GM12878 (cell line): ENCODE measurements at regions not wholly inside any gene's neighbourhood (a gene's known extent, or its start where the extent isn't known, plus 50 kb on each side); places are given as distances from the start of the nearest gene placed in this dataset.

Experiments
- ATAC-seq: fragments of 200-7000 bp; cut with Tn5 transposase; 3 replicates; pipeline ENCODE4 v1.9.1; 2020; ENCODE audit warnings: mild to moderate bottlenecking, moderate library complexity
- BruUV-seq: library from RNA; stranded (reverse); fragments of 400-500 nt; replicated peaks from 2 replicates; lab custom pipeline; 2021; lab: Mats Ljungman, UMichigan
- CTCF ChIA-PET: fragments of 300-600 bp; sonication (Branson Sonifier 250); formaldehyde crosslinking; extraction: SDS; loops from one replicate; lab custom pipeline; 2021; ENCODE audit warnings: inconsistent platforms; lab: Yijun Ruan, JAX
- POLR2A ChIA-PET: fragments of 350-600 bp; formaldehyde crosslinking; extraction: SDS; loops from one replicate; lab custom pipeline; 2021; ENCODE audit warnings: inconsistent platforms; lab: Charles Lee
- RAD21 ChIA-PET: fragments of 300-600 bp; sonication (Branson Sonifier 250); formaldehyde crosslinking; loops from one replicate; lab custom pipeline; 2023; ENCODE audit warnings: antibody characterized with exemption; ENCODE audit not compliant: unreplicated experiment; lab: Charles Lee
- SMC1A ChIA-PET: fragments of 300-600 bp; sonication (Branson Sonifier 250); formaldehyde crosslinking; loops from one replicate; lab custom pipeline; 2023; ENCODE audit not compliant: unreplicated experiment, uncharacterized antibody; lab: Charles Lee
- DNase-seq: peaks from one replicate; pipeline ENCODE4 v3.0.0-alpha.2; 2011; ENCODE audit warnings: low read depth, low spot score
- FAIRE-seq: peaks from 3 replicates; lab custom pipeline; 2011; peaks lifted over from hg19 to GRCh38; lab: Jason Lieb, UNC
- H2AFZ ChIP-seq: 2 replicates; pipeline ENCODE4 v1.6.0; 2011; ENCODE audit warnings: low read depth, low read length, control low read depth; ENCODE audit not compliant: control insufficient read depth
- H3K27ac ChIP-seq: 2 replicates; pipeline ENCODE4 v1.5.1; 2011; ENCODE audit warnings: control low read depth; ENCODE audit not compliant: control insufficient read depth, insufficient read depth
- H3K27me3 ChIP-seq, 2 experiments: replicated peaks in 1 of 2; 2 replicates each; pipeline versions ENCODE4 v1.6.0 to v1.6.1; 2011; ENCODE audit warnings: low read length in 1 of 2; ENCODE audit not compliant: control insufficient read depth in 2 of 2, insufficient read depth in 2 of 2
- H3K36me3 ChIP-seq, 2 experiments: 2 replicates each; pipeline ENCODE4 v1.5.1; 2011; ENCODE audit warnings: low read length in 1 of 2; ENCODE audit not compliant: control insufficient read depth in 2 of 2, insufficient read depth in 2 of 2
- H3K4me1 ChIP-seq: 2 replicates; pipeline ENCODE4 v1.6.1; 2011; ENCODE audit warnings: mild to moderate bottlenecking, low read length, moderate library complexity, mixed read lengths; ENCODE audit not compliant: control insufficient read depth, insufficient read depth
- H3K4me2 ChIP-seq: 2 replicates; pipeline ENCODE4 v1.6.0; 2011; ENCODE audit warnings: control low read depth; ENCODE audit not compliant: control insufficient read depth, insufficient read depth
- H3K4me3 ChIP-seq: fragments of 200-600 bp; sonication (generic); 2 replicates; pipeline ENCODE4 v1.5.1; 2016
- H3K79me2 ChIP-seq: 2 replicates; pipeline ENCODE4 v1.6.0; 2011; ENCODE audit warnings: low read length; ENCODE audit not compliant: control insufficient read depth, insufficient read depth
- H3K9ac ChIP-seq: 2 replicates; pipeline ENCODE4 v1.8.0; 2011; ENCODE audit warnings: low read length, control low read depth, mixed read lengths; ENCODE audit not compliant: control insufficient read depth, insufficient read depth
- H3K9me3 ChIP-seq: replicated peaks from 3 replicates; pipeline ENCODE4 v1.5.1; 2011; ENCODE audit warnings: mild to moderate bottlenecking, low read length; ENCODE audit not compliant: control insufficient read depth, insufficient read depth
- H4K20me1 ChIP-seq: 2 replicates; pipeline ENCODE4 v1.6.0; 2011; ENCODE audit not compliant: control insufficient read depth, insufficient read depth
- E2F8 ChIP-seq: fragments of 450-650 bp; IDR thresholded peaks from 2 replicates; pipeline ENCODE4 v1.6.1; 2018; ENCODE audit warnings: mild to moderate bottlenecking, low read depth, moderate library complexity; ENCODE audit not compliant: partially characterized antibody
- FOXM1 ChIP-seq: IDR thresholded peaks from 2 replicates; pipeline ENCODE4 v1.6.1; 2012; ENCODE audit warnings: low read depth, mild to moderate bottlenecking, inconsistent platforms, low read length, moderate library complexity
- GATAD2B ChIP-seq: fragments of 450-650 bp; conservative IDR thresholded peaks from 2 replicates; pipeline ENCODE4 v1.6.1; 2017; ENCODE audit warnings: low read depth, mild to moderate bottlenecking, moderate library complexity
- HCFC1 ChIP-seq: fragments of 150-350 bp; IDR thresholded peaks from 2 replicates; pipeline ENCODE4 v1.6.1; 2014; ENCODE audit warnings: low read length
- MEF2A ChIP-seq: IDR thresholded peaks from 2 replicates; pipeline ENCODE4 v1.6.1; 2011; ENCODE audit warnings: low read depth, mild to moderate bottlenecking, low read length, moderate library complexity; ENCODE audit not compliant: insufficient read depth
- NFIC ChIP-seq: IDR thresholded peaks from 2 replicates; pipeline ENCODE4 v1.6.1; 2012; ENCODE audit warnings: low read depth, mild to moderate bottlenecking, inconsistent platforms, low read length, moderate library complexity
- NRF1 ChIP-seq: conservative IDR thresholded peaks from 2 replicates; pipeline ENCODE4 v1.6.1; 2011; ENCODE audit warnings: mild to moderate bottlenecking, low read depth, low read length, improper control_type of control experiment
- SIX5 ChIP-seq: IDR thresholded peaks from 2 replicates; pipeline ENCODE4 v1.6.1; 2011; ENCODE audit warnings: mild to moderate bottlenecking, low read depth, low read length, moderate library complexity; ENCODE audit not compliant: severe bottlenecking
- TARDBP ChIP-seq: IDR thresholded peaks from 2 replicates; pipeline ENCODE4 v1.6.1; 2016; ENCODE audit warnings: borderline replicate concordance
- TBL1XR1 ChIP-seq: IDR thresholded peaks from 2 replicates; pipeline ENCODE4 v1.6.1; 2012; ENCODE audit warnings: low read depth, low read length, improper control_type of control experiment
- USF1 ChIP-seq: IDR thresholded peaks from 2 replicates; pipeline ENCODE4 v1.6.1; 2011; ENCODE audit warnings: borderline replicate concordance, low read depth, mild to moderate bottlenecking, moderate library complexity, mixed read lengths, low read length; ENCODE audit not compliant: insufficient read depth; ENCODE audit errors: extremely low read length
- WGBS: methylation state at CpG from one replicate; pipeline ENCODE4 v1.1.6; 2016; ENCODE audit warnings: low lambda C conversion rate; ENCODE audit not compliant: insufficient replicate concordance, insufficient coverage; ENCODE audit errors: missing lambda C conversion rate; 5-methylcytosine and 5-hydroxymethylcytosine counted together
- in situ Hi-C: fragments of 300-500 bp; cut with MboI; formaldehyde crosslinking; loops from 9 replicates; pipeline ENCODE4 v1.14.3; 2018; ENCODE audit warnings: mixed read lengths
- intact Hi-C: fragments of 100-400 bp; cut with micrococcal nuclease; formaldehyde crosslinking; loops from one replicate; pipeline ENCODE4 v1.14.2; 2022; ENCODE audit not compliant: unreplicated experiment
- TF ChIP-seq, protein P1 (sequence below): fragments of 450-650 bp; formaldehyde crosslinking; IDR thresholded peaks from 2 replicates; pipeline ENCODE4 v1.5.0; 2022; ENCODE audit warnings: mild to moderate bottlenecking, missing genetic modification characterization
- TF ChIP-seq, protein P2 (sequence below): IDR thresholded peaks from 2 replicates; pipeline ENCODE4 v1.6.1; 2012; ENCODE audit warnings: mild to moderate bottlenecking, low read depth, low read length

GRCh38 chr1:38464071-38464661, 395.4 kb downstream of the RRAGC start:
- ChIA-PET SMC1A (interaction anchor here (0.6 to 0.9 kb wide), 2 partner anchors 14 to 24 kb away, joined by 3 to 5 read pairs; no protein-coding TSS in a partner anchor), POLR2A (interaction anchor here (1.7 kb wide), 1 partner anchor 11 kb away, joined by 7 read pairs; no protein-coding TSS in a partner anchor), CTCF (no interaction called here), RAD21 (interaction anchor here (0.7 kb wide), 1 partner anchor 28 kb away, joined by 3 read pairs; no protein-coding TSS in a partner anchor)
- Histone ChIP-seq H3K9me3 (no peaks in the 10 kb centered on the region), H3K36me3 (no peaks in the 10 kb centered on the region), H3K4me2 (no peak overlapping the region), H3K9ac (no peak overlapping the region), H3K4me1 (no peaks in the 10 kb centered on the region), H4K20me1 (no peaks in the 10 kb centered on the region), H3K79me2 (no peaks in the 10 kb centered on the region), H3K4me3 (no peak overlapping the region), H2AFZ (no peak overlapping the region), H3K27ac (no peak overlapping the region), H3K27me3 (no peaks in the 10 kb centered on the region)
- intact Hi-C loops: no loop called here
- no TSS peak for BruUV-seq
- TF ChIP-seq USF1 (no peak), HCFC1 (no peak), NRF1 (no peak), TARDBP (no peak), NFIC (no peak), MEF2A (no peak), E2F8 (no peak), TBL1XR1 (no peak), GATAD2B (no peak), FOXM1 (no peak), SIX5 (no peak)
- TF ChIP-seq, protein P1, sequence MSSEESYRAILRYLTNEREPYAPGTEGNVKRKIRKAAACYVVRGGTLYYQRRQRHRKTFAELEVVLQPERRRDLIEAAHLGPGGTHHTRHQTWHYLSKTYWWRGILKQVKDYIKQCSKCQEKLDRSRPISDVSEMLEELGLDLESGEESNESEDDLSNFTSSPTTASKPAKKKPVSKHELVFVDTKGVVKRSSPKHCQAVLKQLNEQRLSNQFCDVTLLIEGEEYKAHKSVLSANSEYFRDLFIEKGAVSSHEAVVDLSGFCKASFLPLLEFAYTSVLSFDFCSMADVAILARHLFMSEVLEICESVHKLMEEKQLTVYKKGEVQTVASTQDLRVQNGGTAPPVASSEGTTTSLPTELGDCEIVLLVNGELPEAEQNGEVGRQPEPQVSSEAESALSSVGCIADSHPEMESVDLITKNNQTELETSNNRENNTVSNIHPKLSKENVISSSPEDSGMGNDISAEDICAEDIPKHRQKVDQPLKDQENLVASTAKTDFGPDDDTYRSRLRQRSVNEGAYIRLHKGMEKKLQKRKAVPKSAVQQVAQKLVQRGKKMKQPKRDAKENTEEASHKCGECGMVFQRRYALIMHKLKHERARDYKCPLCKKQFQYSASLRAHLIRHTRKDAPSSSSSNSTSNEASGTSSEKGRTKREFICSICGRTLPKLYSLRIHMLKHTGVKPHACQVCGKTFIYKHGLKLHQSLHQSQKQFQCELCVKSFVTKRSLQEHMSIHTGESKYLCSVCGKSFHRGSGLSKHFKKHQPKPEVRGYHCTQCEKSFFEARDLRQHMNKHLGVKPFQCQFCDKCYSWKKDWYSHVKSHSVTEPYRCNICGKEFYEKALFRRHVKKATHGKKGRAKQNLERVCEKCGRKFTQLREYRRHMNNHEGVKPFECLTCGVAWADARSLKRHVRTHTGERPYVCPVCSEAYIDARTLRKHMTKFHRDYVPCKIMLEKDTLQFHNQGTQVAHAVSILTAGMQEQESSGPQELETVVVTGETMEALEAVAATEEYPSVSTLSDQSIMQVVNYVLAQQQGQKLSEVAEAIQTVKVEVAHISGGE (CRISPR knock-in tag): no peak
- TF ChIP-seq, protein P2, sequence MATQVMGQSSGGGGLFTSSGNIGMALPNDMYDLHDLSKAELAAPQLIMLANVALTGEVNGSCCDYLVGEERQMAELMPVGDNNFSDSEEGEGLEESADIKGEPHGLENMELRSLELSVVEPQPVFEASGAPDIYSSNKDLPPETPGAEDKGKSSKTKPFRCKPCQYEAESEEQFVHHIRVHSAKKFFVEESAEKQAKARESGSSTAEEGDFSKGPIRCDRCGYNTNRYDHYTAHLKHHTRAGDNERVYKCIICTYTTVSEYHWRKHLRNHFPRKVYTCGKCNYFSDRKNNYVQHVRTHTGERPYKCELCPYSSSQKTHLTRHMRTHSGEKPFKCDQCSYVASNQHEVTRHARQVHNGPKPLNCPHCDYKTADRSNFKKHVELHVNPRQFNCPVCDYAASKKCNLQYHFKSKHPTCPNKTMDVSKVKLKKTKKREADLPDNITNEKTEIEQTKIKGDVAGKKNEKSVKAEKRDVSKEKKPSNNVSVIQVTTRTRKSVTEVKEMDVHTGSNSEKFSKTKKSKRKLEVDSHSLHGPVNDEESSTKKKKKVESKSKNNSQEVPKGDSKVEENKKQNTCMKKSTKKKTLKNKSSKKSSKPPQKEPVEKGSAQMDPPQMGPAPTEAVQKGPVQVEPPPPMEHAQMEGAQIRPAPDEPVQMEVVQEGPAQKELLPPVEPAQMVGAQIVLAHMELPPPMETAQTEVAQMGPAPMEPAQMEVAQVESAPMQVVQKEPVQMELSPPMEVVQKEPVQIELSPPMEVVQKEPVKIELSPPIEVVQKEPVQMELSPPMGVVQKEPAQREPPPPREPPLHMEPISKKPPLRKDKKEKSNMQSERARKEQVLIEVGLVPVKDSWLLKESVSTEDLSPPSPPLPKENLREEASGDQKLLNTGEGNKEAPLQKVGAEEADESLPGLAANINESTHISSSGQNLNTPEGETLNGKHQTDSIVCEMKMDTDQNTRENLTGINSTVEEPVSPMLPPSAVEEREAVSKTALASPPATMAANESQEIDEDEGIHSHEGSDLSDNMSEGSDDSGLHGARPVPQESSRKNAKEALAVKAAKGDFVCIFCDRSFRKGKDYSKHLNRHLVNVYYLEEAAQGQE: no peak
- DNase-seq: no peak
- 57% methylated on average over 7 of the region's 7 CpGs for WGBS
- in situ Hi-C loops: no loop called here
- no peak for FAIRE-seq
- no peak for ATAC-seq
